HL-60/S4 (cell line): ENCODE measurements at regions not wholly inside any gene's neighbourhood (a gene's known extent, or its start where the extent isn't known, plus 50 kb on each side); places are given as distances from the start of the nearest gene placed in this dataset.

Experiments used
- in situ Hi-C: fragments of 300-500 bp; cut with MboI; formaldehyde crosslinking; loops from 2 replicates; pipeline ENCODE4 v1.14.3; 2022; ENCODE audit warnings: low sequenced_read_pairs

DNA sequence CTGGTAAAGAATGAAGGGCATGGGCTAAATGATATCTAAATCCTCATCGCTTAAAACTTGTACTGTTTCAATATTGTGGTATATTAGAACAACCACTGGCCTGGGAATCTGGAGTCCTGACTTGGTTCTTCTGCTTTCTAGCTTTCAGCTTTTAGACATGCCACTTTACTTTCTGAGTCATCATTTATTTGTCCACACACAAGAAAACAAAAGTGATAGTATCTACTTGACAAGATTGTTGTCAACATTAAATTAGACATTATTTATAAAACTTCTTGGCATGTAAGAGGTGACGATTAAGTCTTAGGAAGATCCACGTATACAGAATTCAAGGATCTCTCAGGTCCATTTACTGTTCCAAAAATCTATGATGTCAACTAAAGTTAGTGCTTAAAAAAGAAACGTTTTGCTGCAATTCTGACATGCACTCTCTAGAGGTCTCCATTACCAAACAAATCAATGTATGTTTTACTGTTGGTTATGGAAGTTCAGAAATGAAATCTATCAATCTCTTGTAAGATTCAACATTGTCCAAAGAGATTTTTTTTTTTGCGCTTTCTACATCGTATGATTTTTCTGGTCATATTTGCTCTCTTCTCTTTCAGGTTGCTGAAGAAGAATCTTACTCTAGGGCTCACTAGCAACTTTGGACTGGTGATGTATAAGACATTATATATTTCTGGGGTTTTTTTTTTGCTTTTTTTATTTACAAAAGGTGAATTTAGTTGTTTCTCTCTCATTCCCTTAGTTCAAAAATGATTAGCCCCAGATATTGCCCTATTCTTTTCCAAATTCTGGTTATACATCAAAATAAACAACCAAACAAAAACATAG is 53.6 kb upstream of the DYNC1I1 start:
- in situ Hi-C loops = no loop called here

DNA sequence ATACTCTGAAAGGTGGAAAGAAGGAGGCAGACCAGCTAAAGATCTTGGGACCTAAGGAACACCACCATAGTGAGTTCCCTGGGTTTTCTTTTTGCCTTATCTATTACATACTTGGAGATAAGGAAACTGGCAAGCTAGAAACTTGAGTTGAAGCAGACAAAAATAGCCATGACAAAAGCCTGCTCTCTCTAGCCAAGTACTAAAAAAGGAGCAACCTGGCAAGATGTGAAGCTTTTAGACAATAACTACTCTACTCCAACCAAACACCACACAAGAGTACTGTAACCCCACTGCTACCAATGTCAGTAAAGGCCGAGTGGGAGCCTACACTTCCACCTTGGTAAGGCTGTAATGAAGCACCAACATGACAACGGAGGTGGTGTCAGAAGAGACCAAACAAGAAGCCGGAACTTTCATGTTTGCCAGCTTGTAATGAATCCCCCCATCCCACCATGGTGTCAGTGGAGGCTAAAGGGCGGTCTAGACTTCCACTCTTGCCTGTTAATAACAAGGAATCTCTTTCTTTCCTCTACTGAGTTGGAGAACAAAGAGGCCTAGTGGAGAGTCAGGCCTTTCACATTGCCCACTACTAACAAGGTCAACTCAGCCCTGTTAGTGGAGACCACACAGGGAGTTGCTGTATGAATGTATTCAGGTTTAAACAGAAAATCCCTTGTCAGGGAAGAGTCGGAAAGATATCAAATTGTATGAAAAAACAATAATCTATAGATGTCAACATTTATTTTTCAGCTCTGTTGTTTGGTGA is 55.8 kb upstream of the DYNC1I1 start:
- in situ Hi-C loops = no loop called here

DNA sequence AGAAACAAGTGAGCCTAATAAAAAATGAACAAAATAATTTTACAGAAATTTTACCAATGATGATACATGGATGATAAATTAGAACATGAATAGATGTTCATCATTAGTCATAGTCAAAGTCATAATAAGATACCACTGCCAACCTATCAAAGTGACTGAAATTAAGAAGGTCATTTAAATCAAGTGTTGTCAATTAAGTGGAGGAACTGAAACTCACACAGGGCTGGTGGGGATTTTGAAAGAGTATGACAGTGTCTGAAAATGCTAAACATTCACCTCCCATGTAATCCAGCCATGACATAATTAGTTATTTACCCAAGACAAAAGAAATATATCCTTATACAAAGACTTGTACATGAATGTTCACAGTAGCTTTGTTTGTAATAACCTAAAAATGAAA is 57.1 kb upstream of the DYNC1I1 start:
- in situ Hi-C loops = no loop called here

DNA sequence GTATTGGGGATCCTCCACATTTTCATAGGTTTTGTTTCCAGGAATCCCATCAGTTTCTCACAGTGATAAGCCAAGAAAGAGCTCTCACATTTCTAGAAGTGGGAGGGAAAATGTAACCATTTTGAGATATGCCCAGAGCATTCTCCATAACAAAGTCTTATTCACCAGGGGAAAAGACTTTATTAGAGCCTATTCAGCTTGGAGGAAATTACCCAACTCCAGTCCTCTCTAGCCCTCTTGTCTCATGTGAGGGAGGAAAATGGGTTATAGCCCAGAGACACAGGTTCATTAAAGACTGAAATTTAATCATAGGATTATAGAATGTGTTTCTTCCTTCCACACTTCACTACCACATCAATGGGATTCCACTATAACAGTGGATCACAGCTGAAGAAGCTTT is 61.6 kb upstream of the DYNC1I1 start:
- in situ Hi-C loops = no loop called here

DNA sequence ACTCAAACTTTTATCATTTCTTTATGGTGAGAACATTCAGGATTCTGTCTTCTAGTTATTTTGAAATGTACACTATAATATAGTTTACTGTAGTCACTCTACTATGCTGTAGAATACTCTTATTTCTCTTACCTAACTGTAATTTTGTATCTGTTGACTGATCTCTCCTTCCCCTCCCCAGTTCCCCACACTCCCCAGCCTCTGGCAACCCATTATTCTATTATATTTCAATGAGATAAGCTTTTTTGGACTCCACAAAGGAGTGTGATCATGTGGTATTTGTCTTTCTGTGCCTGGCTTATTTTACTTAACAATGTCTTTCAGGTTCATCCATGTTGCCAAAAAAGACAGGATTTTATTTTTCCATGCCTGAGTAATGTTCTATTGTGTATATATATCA is 71.4 kb upstream of the DYNC1I1 start:
- in situ Hi-C loops = no loop called here

DNA sequence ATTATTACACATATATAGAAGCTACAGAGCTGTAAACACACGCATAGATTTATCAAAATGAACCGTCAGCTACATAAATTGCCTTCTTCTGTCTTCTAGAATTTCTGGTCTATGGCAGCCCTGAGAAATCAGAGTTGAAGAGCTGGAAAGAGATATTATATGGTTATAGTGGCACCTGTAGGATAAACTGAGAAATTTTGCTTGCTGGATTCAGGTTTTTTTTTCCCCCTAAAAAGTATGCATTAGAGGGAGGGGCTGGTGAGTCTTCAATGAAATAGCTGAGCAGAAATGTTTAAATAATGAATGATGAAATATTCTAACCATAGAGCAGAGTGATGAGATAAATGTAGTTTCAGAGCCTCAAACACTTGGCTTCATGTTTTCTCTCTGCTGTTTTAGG is 78.0 kb upstream of the DYNC1I1 start:
- in situ Hi-C loops = loop anchor here (25.0 kb wide), 1 partner anchor 157 kb away; no protein-coding TSS in a partner anchor

DNA sequence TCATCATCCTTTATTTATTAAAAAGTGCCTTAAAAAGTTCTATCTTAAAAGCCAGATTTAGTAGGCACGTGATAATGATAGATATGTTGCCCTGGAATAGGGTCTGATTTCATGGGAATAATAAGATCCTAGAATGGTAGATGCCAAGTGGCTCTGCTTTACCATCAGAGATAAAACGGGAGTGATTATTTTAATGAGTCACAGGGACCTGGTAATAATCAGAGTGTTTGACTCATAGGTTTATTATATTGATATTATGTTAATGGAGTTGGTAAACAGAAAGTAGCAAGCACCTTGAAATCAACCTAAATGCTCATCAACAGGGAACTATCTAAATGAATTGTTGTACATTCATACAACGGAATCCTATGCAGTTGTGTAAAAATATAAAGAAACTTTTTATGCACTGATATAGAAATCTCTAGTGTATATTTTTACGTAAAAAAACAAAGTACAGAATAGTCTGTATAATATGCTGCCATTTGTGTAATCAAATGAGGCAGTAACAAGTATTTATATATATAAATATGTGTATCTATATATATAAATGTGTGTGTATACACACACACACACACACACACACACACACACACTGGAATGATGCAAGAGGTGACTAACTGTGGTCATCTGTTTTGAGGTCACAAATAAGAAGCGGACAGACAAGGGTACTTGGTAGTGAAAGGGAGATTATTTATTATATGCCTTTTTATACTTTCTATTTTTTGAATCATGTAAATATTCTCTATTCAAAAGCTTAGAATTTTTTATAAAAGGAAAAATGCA is 78.6 kb upstream of the DYNC1I1 start:
- in situ Hi-C loops = loop anchor here (25.0 kb wide), 1 partner anchor 156 kb away; no protein-coding TSS in a partner anchor

DNA sequence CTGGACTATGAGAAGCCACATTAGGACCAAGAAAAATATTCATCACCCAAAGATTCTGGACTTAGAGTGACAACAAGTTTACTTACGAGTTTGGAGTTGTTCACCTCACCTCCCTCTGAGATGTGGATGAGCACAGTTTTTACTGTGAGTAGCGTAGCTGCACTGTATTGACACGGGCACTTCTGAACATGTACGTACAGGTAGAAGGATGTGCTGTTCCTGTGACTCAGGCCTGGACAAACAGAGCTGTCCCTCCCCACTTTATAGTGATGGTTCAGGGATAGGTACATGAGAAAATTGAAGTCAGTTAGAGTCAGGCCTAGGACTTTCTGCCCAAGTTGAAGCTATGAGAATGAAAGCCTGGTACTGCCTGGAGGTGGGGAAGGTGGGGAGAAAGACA is 80.9 kb upstream of the DYNC1I1 start:
- in situ Hi-C loops = loop anchor here (25.0 kb wide), 1 partner anchor 154 kb away; no protein-coding TSS in a partner anchor

DNA sequence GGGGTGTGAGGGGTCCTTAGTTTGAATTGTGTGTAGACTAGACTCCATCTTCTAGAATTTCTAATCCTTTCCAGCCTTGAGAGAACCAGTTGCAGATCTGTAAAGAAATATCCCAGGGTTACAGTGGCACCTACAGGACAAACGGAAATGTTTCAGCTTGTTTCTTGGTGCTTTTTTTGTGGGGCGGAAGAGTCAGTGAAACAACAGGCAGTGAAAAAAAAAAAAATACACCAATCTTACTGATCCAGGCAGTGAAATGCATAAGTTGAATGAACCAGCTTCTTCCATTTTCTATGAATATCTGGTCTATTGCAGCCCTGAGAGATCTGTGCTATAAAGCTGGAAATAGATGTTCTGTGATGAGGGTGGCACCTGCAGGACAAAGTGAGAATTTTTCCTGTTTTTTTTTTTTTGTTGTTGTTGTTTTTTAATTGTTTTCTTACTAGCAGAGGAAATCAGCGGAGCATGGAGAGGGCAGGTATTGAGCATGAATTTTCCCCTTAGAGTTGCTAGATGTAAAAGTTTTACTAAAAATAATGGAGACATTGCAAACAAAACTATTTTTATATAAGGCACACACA is 81.9 kb upstream of the DYNC1I1 start:
- in situ Hi-C loops = loop anchor here (25.0 kb wide), 1 partner anchor 153 kb away; no protein-coding TSS in a partner anchor

DNA sequence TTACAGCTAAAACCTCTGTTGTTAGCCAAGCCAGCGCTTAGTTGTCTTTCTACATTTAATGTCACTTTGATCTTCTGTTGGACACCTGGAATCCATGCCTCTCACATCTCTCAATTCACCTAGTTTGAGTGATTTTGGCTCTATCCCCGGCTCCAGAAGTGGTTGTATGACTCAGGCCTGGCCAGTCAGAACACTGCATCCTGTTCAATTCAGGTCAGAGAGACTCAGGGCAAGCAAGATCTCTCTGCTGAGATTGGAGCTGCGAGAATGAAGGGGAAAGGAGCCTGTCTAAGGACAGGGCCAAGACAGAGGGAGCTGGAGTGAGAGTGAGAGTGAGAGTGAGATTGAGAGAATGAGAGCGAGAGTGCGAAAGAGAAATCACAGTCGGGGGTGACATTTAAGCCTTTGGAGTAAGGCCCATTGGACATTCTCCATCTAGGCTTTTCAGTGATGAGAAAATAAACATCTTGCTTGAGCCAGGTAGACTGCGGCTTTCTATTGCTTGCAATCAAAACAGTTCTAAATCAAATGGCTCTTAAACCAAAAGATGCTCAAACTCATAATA is 83.3 kb upstream of the DYNC1I1 start:
- in situ Hi-C loops = loop anchor here (25.0 kb wide), 1 partner anchor 152 kb away; no protein-coding TSS in a partner anchor

DNA sequence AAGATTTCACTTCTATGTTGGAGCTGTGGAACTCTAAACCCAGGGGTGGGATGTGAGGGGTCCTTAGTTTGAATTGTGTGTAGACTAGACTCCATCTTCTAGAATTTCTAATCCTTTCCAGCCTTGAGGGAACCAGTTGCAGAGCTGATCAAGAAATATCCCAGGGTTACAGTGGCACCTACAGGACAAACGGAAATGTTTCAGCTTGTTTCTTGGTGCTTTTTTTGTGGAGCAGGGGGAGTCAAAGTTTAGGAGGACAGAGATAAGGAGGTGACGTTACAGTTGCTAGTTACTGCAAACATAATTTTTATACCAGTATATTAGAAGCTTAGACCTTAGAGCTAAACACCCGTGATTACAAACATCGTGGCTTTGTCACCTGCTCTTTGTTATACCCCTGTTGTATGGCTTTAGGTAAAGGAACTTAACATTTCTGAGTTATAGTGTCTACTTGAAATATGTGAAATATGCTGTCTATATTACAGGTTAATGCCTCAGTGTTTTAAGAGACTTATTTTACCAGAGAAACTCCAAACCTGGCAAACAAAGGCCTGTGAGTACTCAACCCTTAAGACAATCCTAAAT is 84.5 kb upstream of the DYNC1I1 start:
- in situ Hi-C loops = loop anchor here (25.0 kb wide), 1 partner anchor 151 kb away; no protein-coding TSS in a partner anchor

DNA sequence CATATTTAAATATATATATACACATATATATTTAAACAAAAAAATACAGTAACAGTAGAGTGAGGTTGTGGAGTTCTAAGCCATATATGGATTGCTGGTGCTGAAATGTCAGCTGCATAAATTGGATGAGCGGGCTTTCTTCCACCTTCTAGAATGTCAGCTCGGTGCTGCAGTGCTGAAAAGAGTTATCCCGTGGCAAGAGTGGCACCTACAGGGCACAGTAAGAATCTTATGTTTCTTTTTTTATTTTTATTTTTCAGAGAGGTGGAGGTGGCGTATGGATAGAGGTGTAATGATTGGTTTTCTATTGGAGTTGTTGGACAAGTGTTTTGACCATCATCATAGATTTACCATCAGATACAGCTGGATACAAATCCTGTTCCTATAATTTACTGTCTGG is 86.2 kb upstream of the DYNC1I1 start:
- in situ Hi-C loops = loop anchor here (25.0 kb wide), 1 partner anchor 149 kb away; no protein-coding TSS in a partner anchor

DNA sequence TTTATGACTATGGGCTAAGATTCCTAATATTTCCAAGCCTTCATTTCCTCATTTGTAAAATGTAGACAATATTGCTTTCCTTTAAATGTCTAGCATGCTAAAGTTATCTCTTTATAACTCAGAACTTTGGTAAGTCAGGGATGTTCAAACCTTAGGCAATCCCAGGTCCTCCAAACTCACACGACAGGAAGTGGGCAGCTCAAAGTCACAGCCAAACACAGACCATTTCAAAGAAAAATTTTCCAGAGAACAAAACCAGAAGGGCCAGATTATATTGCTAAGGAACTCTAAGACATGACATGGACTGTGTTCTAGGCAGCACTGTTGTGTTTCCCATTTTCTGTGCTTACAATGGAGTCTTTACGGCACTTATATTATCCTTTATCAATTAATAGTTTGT is 87.8 kb upstream of the DYNC1I1 start:
- in situ Hi-C loops = loop anchor here (25.0 kb wide), 1 partner anchor 147 kb away; no protein-coding TSS in a partner anchor

DNA sequence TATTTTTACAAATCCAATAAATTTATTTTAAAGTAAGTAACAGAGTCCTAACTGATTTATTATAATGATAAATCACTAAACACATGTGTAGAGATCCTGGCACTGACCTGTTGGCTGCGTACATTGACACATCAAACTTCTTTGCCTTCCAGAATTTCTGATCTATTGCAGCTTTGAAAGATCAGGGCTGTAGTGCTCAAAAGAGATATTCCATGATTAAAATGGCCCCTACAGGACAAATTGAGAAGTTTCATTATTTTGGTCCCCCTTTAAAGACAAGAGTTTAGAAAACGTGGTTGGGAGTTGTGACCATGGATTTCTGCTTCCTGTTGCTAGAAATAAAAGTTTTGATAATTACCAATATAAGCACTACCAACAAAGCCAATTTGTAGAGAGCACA is 87.7 kb upstream of the PDK4 start:
- in situ Hi-C loops = loop anchor here (25.0 kb wide), 1 partner anchor 147 kb away; no protein-coding TSS in a partner anchor

DNA sequence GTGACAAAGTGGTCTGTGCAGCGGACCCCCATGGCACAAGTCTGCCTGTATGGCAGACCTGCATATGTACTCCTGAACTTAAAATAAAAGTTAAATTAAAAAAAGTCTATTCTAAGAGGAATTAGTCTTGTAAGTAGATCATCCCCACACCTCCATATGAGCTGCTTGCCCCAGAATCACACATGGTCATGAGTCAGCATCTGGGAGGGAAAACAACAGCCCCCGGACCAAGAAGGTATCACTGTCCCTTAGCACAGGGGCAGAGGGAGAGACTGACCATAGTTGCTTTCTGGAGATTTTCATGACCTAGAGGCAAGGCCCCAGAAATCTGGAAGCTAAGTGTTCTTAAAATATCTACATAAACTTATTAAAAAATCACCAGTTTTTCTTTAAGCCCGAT is 86.6 kb upstream of the PDK4 start:
- in situ Hi-C loops = loop anchor here (25.0 kb wide), 1 partner anchor 146 kb away; no protein-coding TSS in a partner anchor

DNA sequence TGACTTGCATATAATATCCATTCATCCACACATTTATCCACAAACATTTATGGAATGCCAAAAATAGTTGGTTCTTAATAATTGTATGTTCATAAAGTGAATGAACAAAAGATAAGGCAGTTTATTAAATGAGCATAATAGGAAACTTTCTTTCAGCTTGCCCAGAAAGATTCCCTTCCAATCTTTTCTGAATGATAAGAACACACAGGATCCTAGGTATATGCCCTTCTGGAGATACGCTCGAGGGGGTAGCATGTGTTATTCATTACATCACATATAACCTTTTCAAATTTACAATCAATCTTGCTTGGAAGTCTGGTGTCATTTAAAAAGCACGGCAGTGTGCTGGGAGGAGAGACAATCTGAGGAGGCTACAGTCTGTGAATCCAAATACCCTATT is 80.4 kb upstream of the PDK4 start:
- in situ Hi-C loops = loop anchor here (25.0 kb wide), 1 partner anchor 139 kb away; no protein-coding TSS in a partner anchor

DNA sequence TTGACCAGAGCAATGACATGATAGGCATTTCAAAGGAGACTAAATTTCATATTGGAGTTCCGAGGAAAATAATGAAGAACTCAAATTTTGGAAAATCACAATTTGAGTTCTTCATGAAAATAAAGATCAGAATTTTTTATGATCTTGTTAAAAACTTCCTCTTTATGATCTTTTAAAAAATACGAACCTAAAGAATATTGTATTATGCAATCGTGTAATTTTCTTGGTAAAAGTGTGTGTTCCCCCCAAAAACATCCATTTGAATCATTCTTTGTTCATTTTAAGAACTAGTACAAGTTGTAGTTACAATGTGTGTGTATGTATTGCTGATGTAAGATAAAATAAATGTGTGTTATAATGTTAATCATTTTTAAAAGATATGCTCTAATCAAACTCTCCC is 79.3 kb upstream of the PDK4 start:
- in situ Hi-C loops = loop anchor here (25.0 kb wide), 1 partner anchor 138 kb away; no protein-coding TSS in a partner anchor

DNA sequence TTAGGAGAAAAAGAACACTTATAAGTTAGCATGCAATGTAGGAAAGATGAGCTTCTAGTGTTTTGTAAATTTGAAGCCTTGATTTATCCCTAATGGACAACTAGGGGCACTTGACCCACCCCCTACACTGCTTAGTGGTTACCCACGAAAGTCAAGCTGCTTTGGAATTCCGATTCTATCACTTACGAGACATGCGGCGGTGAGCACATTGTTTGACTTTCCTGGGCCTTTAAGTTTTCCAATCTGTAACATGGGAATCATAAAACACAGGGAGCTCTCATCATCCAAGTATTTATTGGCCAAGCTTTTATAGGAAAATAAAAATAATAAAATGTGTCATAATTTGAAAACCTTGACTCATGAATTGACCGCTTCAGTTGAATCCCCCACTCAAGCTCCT is 78.7 kb upstream of the PDK4 start:
- in situ Hi-C loops = loop anchor here (25.0 kb wide), 1 partner anchor 138 kb away; no protein-coding TSS in a partner anchor

DNA sequence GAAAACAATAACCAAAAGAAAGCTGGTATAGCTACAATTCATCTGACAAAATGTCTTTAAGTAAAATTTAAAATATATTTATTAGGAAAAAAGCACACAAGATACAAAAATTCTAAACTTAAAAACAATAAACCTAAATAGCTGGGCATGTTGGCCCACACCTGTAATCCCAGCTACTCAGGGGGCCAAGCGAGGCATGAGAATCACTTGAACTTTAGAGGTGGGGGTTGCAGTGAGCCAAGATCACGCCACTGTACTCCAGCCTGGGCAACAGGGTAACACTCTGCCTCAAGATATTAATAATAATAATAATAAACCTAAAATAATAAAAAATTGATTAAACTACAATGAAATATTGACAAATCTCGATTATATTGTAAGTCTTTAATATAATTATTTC is 77.8 kb upstream of the PDK4 start:
- in situ Hi-C loops = no loop called here
